ENCODE measurements at regions not wholly inside any gene's neighbourhood (a gene's known extent, or its start where the extent isn't known, plus 50 kb on each side); places are given as distances from the start of the nearest gene placed in this dataset.

DNA sequence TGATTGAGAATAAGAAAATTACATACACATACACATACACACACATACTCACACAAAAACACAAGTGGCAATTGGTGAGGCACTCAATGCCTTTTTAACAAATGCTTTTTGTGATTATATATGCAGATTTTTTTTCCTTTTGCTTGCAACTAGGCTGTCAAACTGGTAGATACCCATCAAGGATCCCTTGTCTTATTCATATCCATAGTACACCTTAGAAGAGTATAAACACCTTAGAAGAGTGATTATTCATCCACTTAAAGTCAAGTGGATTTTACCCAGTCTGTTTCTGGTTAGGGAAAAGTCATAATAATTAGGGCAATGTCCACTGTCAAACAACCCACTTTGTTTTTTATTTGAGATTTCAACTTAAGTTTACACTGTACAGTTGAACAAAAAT lies 1773.4 kb upstream of the MIR17HG start:
- no peaks in the 10 kb centered on the region for H3K79me2 ChIP-seq (ENCODE audit: insufficient read depth, low read length)
- H2AFZ ChIP-seq (ENCODE audit: low read depth, low read length, severe bottlenecking): no peak overlapping the region
- no peak for TF ChIP-seq EZH2phosphoT487 (conservative IDR thresholded peaks at IDR 0.05; ENCODE audit: low read length)
- TF ChIP-seq, protein P1, sequence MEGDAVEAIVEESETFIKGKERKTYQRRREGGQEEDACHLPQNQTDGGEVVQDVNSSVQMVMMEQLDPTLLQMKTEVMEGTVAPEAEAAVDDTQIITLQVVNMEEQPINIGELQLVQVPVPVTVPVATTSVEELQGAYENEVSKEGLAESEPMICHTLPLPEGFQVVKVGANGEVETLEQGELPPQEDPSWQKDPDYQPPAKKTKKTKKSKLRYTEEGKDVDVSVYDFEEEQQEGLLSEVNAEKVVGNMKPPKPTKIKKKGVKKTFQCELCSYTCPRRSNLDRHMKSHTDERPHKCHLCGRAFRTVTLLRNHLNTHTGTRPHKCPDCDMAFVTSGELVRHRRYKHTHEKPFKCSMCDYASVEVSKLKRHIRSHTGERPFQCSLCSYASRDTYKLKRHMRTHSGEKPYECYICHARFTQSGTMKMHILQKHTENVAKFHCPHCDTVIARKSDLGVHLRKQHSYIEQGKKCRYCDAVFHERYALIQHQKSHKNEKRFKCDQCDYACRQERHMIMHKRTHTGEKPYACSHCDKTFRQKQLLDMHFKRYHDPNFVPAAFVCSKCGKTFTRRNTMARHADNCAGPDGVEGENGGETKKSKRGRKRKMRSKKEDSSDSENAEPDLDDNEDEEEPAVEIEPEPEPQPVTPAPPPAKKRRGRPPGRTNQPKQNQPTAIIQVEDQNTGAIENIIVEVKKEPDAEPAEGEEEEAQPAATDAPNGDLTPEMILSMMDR (IDR thresholded peaks at IDR 0.05; ENCODE audit: insufficient read depth, low read length, poor library complexity, severe bottlenecking): no peak
- no peak overlapping the region for H3K4me2 ChIP-seq (ENCODE audit: low read depth, low read length, poor library complexity, severe bottlenecking)
- H4K20me1 ChIP-seq (ENCODE audit: low read depth, low read length): no peaks in the 10 kb centered on the region
- no peaks in the 10 kb centered on the region for H3K9me2 ChIP-seq (replicated peaks; ENCODE audit: insufficient read depth, low read length)
- no peak overlapping the region for H3K27ac ChIP-seq (ENCODE audit: low read depth, low read length)
- H3F3A ChIP-seq (ENCODE audit: insufficient read depth): no peaks in the 10 kb centered on the region
- no peak overlapping the region for H3K9ac ChIP-seq (ENCODE audit: low read length)
- H3K9me3 ChIP-seq (ENCODE audit: insufficient read depth, low read length): no peaks in the 10 kb centered on the region
- H3K27me3 ChIP-seq (ENCODE audit: low read length): no peaks in the 10 kb centered on the region
- H3K36me3 ChIP-seq (ENCODE audit: low read length): no peaks in the 10 kb centered on the region
- no peak overlapping the region for H3K4me3 ChIP-seq (ENCODE audit: insufficient read depth, low read length, poor library complexity, severe bottlenecking)

DNA sequence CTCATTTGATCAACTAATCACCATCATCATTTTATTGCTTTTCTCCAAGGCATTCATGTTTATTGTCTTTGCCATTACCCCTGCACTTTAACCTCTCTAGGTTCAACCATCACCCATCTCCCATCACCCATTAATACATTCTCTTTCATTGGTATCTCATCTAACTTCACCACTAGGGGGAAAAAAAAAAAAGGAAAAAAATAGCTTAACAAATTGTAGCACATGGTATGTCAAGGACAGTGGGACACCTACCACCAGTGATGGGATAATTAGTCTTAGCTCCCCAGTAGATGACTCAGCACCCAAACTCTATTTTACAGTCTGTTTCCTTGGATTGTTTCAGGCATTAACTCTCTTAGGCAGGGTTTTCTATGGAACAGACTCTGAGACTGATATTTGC lies 1770.2 kb upstream of the MIR17HG start:
- no peaks in the 10 kb centered on the region for H3K9me3 ChIP-seq (ENCODE audit: insufficient read depth, low read length)
- no peaks in the 10 kb centered on the region for H3K36me3 ChIP-seq (ENCODE audit: low read length)
- H4K20me1 ChIP-seq (ENCODE audit: low read depth, low read length): no peaks in the 10 kb centered on the region
- TF ChIP-seq EZH2phosphoT487 (conservative IDR thresholded peaks at IDR 0.05; ENCODE audit: low read length): no peak
- TF ChIP-seq, protein P1 (IDR thresholded peaks at IDR 0.05; ENCODE audit: insufficient read depth, low read length, poor library complexity, severe bottlenecking): no peak
- H3F3A ChIP-seq (ENCODE audit: insufficient read depth): no peaks in the 10 kb centered on the region
- no peak overlapping the region for H3K4me3 ChIP-seq (ENCODE audit: insufficient read depth, low read length, poor library complexity, severe bottlenecking)
- no peaks in the 10 kb centered on the region for H3K27me3 ChIP-seq (ENCODE audit: low read length)
- H2AFZ ChIP-seq (ENCODE audit: low read depth, low read length, severe bottlenecking): no peak overlapping the region
- no peak overlapping the region for H3K9ac ChIP-seq (ENCODE audit: low read length)
- no peaks in the 10 kb centered on the region for H3K9me2 ChIP-seq (replicated peaks; ENCODE audit: insufficient read depth, low read length)
- no peak overlapping the region for H3K27ac ChIP-seq (ENCODE audit: low read depth, low read length)
- H3K79me2 ChIP-seq (ENCODE audit: insufficient read depth, low read length): no peaks in the 10 kb centered on the region
- H3K4me2 ChIP-seq (ENCODE audit: low read depth, low read length, poor library complexity, severe bottlenecking): no peak overlapping the region

DNA sequence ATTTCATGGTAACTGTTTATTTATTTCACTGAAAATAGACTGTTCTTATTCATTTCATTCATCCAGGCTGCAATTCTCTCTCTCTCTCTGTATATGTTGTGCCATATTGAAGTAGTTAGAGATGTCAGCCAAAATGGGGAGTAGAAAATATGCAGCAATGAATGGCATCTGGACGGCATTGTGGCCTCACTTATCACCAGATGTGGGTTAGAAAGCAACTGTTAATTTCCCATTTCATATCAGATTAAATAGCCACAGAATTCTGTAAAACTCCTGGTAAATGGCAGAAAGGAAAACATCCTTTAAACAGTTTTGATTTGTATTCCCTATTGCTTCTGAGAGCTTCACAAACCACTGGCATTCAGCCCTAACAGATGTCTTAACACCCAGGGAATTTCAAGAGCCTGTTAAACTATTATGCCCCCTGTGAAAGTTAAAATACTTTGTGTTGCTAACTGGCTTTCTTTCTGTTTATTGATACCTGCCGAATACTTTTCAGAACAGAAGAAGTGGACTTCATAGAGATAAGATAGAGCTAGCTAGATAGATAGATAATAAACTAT lies 1763.3 kb upstream of the MIR17HG start:
- no peaks in the 10 kb centered on the region for H4K20me1 ChIP-seq (ENCODE audit: low read depth, low read length)
- TF ChIP-seq, protein P1 (IDR thresholded peaks at IDR 0.05; ENCODE audit: insufficient read depth, low read length, poor library complexity, severe bottlenecking): no peak
- no peak for TF ChIP-seq EZH2phosphoT487 (conservative IDR thresholded peaks at IDR 0.05; ENCODE audit: low read length)
- no peaks in the 10 kb centered on the region for H3K27me3 ChIP-seq (ENCODE audit: low read length)
- H3K9ac ChIP-seq (ENCODE audit: low read length): no peak overlapping the region
- no peak overlapping the region for H3K27ac ChIP-seq (ENCODE audit: low read depth, low read length)
- H3K4me3 ChIP-seq (ENCODE audit: insufficient read depth, low read length, poor library complexity, severe bottlenecking): no peak overlapping the region
- H3K4me2 ChIP-seq (ENCODE audit: low read depth, low read length, poor library complexity, severe bottlenecking): no peak overlapping the region
- no peaks in the 10 kb centered on the region for H3K36me3 ChIP-seq (ENCODE audit: low read length)
- no peaks in the 10 kb centered on the region for H3K79me2 ChIP-seq (ENCODE audit: insufficient read depth, low read length)
- H3K9me2 ChIP-seq (replicated peaks; ENCODE audit: insufficient read depth, low read length): no peaks in the 10 kb centered on the region
- no peaks in the 10 kb centered on the region for H3K9me3 ChIP-seq (ENCODE audit: insufficient read depth, low read length)
- no peak overlapping the region for H2AFZ ChIP-seq (ENCODE audit: low read depth, low read length, severe bottlenecking)
- H3F3A ChIP-seq (ENCODE audit: insufficient read depth): no peaks in the 10 kb centered on the region
